GM13976 (cell line): ENCODE measurements at regions not wholly inside any gene's neighbourhood (a gene's known extent, or its start where the extent isn't known, plus 50 kb on each side); places are given as distances from the start of the nearest gene placed in this dataset.

Source experiments
- DNase-seq: peaks from one replicate; pipeline ENCODE4 v3.0.0; 2012; ENCODE audit warnings: low spot score
- CTCF ChIP-seq: IDR thresholded peaks from 2 replicates; pipeline ENCODE4 v1.5.1; 2012; ENCODE audit warnings: borderline replicate concordance, mild to moderate bottlenecking; ENCODE audit not compliant: insufficient read depth; ENCODE audit errors: extremely low read depth, missing control alignments, control extremely low read depth
- in situ Hi-C: fragments of 300-500 bp; cut with MboI; formaldehyde crosslinking; loops from one replicate; pipeline ENCODE4 v1.12.0; 2022; ENCODE audit warnings: low sequenced_read_pairs, mixed read lengths, inconsistent platforms; ENCODE audit not compliant: unreplicated experiment

- in situ Hi-C loops: no loop called here
- no peak for TF ChIP-seq CTCF
- DNase-seq: no peak
These were observed 194.4 kb downstream of the RFC3 start for GRCh38 chr13:34012382-34012781.

- DNase-seq: no peak
- TF ChIP-seq CTCF: no peak
- in situ Hi-C loops: no loop called here
These were observed 195.1 kb downstream of the RFC3 start for GRCh38 chr13:34013061-34013460.

- in situ Hi-C loops: no loop called here
- no peak for DNase-seq
- TF ChIP-seq CTCF: no peak
These were observed 199.3 kb downstream of the RFC3 start for GRCh38 chr13:34017231-34017630.

- DNase-seq: no peak
- no peak for TF ChIP-seq CTCF
- in situ Hi-C loops: no loop called here
These were observed 201.9 kb downstream of the RFC3 start for GRCh38 chr13:34019870-34020269.

GRCh38 chr13:34020388-34020787 lies 202.4 kb downstream of the RFC3 start:
- no peak for TF ChIP-seq CTCF
- in situ Hi-C loops: no loop called here
- no peak for DNase-seq

GRCh38 chr13:34021619-34022018 lies 203.7 kb downstream of the RFC3 start:
- no peak for TF ChIP-seq CTCF
- in situ Hi-C loops: no loop called here
- no peak for DNase-seq

GRCh38 chr13:34025746-34026145 lies 207.8 kb downstream of the RFC3 start:
- DNase-seq: no peak
- no peak for TF ChIP-seq CTCF
- in situ Hi-C loops: no loop called here
